Ascending aorta (tissue), 2 donors: ENCODE measurements at regions not wholly inside any gene's neighbourhood (a gene's known extent, or its start where the extent isn't known, plus 50 kb on each side); places are given as distances from the start of the nearest gene placed in this dataset.

Experiments
- DNase-seq, 2 donors: peaks; one replicate each; pipeline ENCODE4 v3.0.0-alpha.2; 2019; ENCODE audit warnings: low spot score in 2 of 2
- H3K27ac ChIP-seq, 2 donors: fragments of 200-600 bp; sonication (generic); one replicate each; pipeline ENCODE4 v1.5.1; 2016 to 2017; ENCODE audit warnings: mild to moderate bottlenecking in 1 of 2
- H3K27me3 ChIP-seq: fragments of 200-600 bp; sonication (generic); one replicate; pipeline ENCODE4 v1.5.1; 2017
- H3K36me3 ChIP-seq, 2 donors: fragments of 200-600 bp; sonication (generic); one replicate each; pipeline ENCODE4 v1.5.1; 2016
- H3K4me1 ChIP-seq, 2 donors: fragments of 200-600 bp; sonication (generic); one replicate each; pipeline ENCODE4 v1.5.1; 2016 to 2017; ENCODE audit warnings: mild to moderate bottlenecking in 1 of 2
- H3K4me3 ChIP-seq, 2 donors: fragments of 200-600 bp; sonication (generic); one replicate each; pipeline ENCODE4 v1.5.1; 2016 to 2017; ENCODE audit warnings: mild to moderate bottlenecking in 1 of 2
- H3K9me3 ChIP-seq, 2 donors: fragments of 200-600 bp; sonication (generic); one replicate each; pipeline ENCODE4 v1.5.1; 2016
- intact Hi-C: fragments of 100-400 bp; cut with DNase I; formaldehyde crosslinking; loops from one replicate; pipeline ENCODE4 v1.15.1; 2023
- TF ChIP-seq, protein P1 (sequence below), 3 experiments: fragments of 200-600 bp in 2 of 3; fragments of 450-650 bp in 1 of 3; sonication (generic) in 2 of 3; IDR thresholded peaks; one replicate each; pipeline ENCODE4 v1.5.1; 2016 to 2019; ENCODE audit warnings: antibody characterized with exemption in 3 of 3, mild to moderate bottlenecking in 1 of 3, moderate library complexity in 1 of 3

DNA sequence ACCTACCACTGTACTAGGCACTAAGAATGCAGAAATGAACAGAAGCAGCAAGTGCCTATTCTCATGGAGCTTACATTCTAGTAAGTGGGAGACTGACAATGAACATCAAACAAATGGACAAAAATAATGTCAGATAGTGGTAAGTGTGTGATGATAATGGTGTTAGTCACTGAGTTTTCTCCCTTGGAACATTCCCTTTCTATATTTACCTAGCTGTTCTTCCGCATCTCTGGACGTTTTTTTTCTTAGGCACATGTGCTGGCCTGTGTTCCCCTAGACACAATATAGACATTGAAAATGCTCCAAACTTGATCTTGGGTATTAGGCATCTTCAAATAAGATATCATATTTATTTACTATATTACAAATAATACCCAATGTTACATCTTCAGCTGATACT lies 218.1 kb upstream of the GJE1 start:
- H3K9me3 ChIP-seq = no peaks in the 10 kb centered on the region
- intact Hi-C loops = no loop called here
- no peak overlapping the region for H3K4me3 ChIP-seq
- no peaks in the 10 kb centered on the region for H3K36me3 ChIP-seq
- TF ChIP-seq, protein P1, sequence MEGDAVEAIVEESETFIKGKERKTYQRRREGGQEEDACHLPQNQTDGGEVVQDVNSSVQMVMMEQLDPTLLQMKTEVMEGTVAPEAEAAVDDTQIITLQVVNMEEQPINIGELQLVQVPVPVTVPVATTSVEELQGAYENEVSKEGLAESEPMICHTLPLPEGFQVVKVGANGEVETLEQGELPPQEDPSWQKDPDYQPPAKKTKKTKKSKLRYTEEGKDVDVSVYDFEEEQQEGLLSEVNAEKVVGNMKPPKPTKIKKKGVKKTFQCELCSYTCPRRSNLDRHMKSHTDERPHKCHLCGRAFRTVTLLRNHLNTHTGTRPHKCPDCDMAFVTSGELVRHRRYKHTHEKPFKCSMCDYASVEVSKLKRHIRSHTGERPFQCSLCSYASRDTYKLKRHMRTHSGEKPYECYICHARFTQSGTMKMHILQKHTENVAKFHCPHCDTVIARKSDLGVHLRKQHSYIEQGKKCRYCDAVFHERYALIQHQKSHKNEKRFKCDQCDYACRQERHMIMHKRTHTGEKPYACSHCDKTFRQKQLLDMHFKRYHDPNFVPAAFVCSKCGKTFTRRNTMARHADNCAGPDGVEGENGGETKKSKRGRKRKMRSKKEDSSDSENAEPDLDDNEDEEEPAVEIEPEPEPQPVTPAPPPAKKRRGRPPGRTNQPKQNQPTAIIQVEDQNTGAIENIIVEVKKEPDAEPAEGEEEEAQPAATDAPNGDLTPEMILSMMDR (IDR thresholded peaks at IDR 0.05) = no peak
- no peak overlapping the region for H3K27ac ChIP-seq
- H3K27me3 ChIP-seq = no peaks in the 10 kb centered on the region
- no peaks in the 10 kb centered on the region for H3K4me1 ChIP-seq
- no peak for DNase-seq

DNA sequence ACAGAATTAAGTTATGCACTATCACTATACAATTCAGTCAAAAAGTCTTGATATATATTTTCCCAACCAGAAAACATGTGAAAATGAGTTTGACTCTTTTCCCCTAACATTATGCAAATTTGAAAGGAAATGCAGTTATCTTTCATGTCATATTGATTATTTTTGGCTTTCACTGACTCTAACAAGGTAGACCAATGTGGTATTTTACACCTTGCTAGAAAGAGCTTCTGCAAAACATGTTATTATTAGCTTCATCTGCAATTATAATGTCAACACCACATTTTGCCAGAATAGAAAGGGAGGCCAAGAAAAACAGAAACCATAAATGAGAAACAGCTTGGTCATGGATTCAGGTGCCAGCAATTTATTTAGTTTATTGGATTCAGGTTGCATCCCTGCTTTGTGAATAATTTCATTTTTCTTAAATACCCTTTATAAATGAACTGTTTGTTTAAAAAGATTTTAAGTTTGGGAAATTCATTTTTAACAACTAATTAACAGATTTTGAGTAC lies 226.1 kb upstream of the GJE1 start:
- Histone ChIP-seq H3K27ac (no peak overlapping the region), H3K9me3 (no peaks in the 10 kb centered on the region), H3K27me3 (no peaks in the 10 kb centered on the region), H3K4me1 (no peaks in the 10 kb centered on the region), H3K36me3 (no peaks in the 10 kb centered on the region), H3K4me3 (no peak overlapping the region)
- TF ChIP-seq, protein P1 (IDR thresholded peaks at IDR 0.05) = no peak
- intact Hi-C loops = no loop called here
- DNase-seq = no peak

DNA sequence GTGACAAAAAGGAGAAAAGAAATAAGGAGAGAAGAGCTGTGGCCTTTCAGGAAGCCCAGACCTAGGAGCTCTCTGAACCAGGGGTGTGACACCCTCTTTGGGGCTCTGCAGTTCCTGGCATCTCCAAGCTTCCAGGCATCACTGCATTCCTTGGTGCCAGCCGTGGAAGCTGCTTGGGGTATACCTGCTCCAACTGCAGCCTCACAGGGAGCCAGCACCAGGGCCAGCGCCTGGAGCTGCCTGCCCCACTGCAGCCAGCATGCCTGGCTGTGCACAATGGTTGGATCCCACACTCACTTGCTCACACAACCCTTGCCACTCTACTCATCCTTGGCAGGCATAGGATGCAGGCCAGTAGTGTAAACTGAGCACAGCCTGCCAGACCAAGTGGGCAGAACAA lies 242.1 kb upstream of the GJE1 start:
- Histone ChIP-seq H3K4me3 (no peak overlapping the region), H3K27ac (no peak overlapping the region), H3K27me3 (no peaks in the 10 kb centered on the region), H3K36me3 (no peaks in the 10 kb centered on the region), H3K4me1 (no peaks in the 10 kb centered on the region), H3K9me3 (peaks cover 0 to under 1% of the 10 kb centered on the region in 2 donors)
- DNase-seq = no peak
- TF ChIP-seq, protein P1 (IDR thresholded peaks at IDR 0.05) = no peak
- intact Hi-C loops = no loop called here

GRCh38 chr6:141884850-141885249 lies 247.9 kb upstream of the GJE1 start:
- Histone ChIP-seq H3K27me3 (no peaks in the 10 kb centered on the region), H3K9me3 (peaks cover 0 to 11% of the 10 kb centered on the region in 2 donors), H3K4me3 (no peak overlapping the region), H3K4me1 (no peaks in the 10 kb centered on the region), H3K36me3 (no peaks in the 10 kb centered on the region), H3K27ac (no peak overlapping the region)
- TF ChIP-seq, protein P1 (IDR thresholded peaks at IDR 0.05) = no peak
- no peak for DNase-seq
- intact Hi-C loops = no loop called here

DNA sequence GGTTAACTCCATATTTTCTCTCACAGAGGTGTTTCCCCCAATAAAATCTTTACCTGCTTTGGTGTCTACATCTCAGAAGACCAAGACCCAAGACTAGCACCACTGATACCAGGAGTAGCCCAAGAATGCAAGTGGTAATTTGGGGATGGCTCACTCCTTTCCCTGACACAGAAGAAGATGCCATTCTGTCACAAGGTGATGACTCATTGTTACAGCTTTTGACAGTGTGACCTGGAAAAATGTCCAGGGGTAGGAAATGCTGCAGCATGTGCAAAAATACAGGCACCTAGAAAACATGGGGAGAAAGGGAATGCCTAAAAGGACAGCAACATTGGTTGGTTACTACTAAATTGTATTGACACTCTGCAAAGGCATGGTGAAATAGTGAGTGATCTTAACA lies 254.0 kb upstream of the GJE1 start:
- DNase-seq = no peak
- intact Hi-C loops = no loop called here
- TF ChIP-seq, protein P1 (IDR thresholded peaks at IDR 0.05) = no peak
- Histone ChIP-seq H3K4me3 (no peak overlapping the region), H3K36me3 (no peaks in the 10 kb centered on the region), H3K4me1 (no peaks in the 10 kb centered on the region), H3K27ac (no peak overlapping the region), H3K9me3 (no peaks in the 10 kb centered on the region), H3K27me3 (no peaks in the 10 kb centered on the region)
